ENCODE measurements at regions not wholly inside any gene's neighbourhood (a gene's known extent, or its start where the extent isn't known, plus 50 kb on each side); places are given as distances from the start of the nearest gene placed in this dataset.

- no peak for TF ChIP-seq CTCF (conservative IDR thresholded peaks at IDR 0.05; ENCODE audit: low read depth, low read length)
- no peak for TF ChIP-seq EZH2 (IDR thresholded peaks at IDR 0.05; ENCODE audit: low read length, unreplicated experiment)
- TF ChIP-seq EZH2phosphoT487 (IDR thresholded peaks at IDR 0.05; ENCODE audit: borderline replicate concordance, low read length) = no peak
Measured at GRCh38 chr15:25060996-25061620, 106.3 kb downstream of the SNRPN start.

Measured in PC-3 (cell line).